Epithelial cell of esophagus (primary cell): ENCODE measurements at regions not wholly inside any gene's neighbourhood (a gene's known extent, or its start where the extent isn't known, plus 50 kb on each side); places are given as distances from the start of the nearest gene placed in this dataset.
"Not testable (repeated sequence)": the region's sequence is repeated elsewhere in the genome, so short reads cannot be mapped to it uniquely, and the experiment has no call there.

Experiments
- DNase-seq: peaks from one replicate; pipeline ENCODE4 v3.0.0; 2010; ENCODE audit warnings: low read depth
- H3K4me3 ChIP-seq: 2 replicates; pipeline ENCODE4 v1.5.1; 2011; ENCODE audit warnings: mild to moderate bottlenecking, low read length, control low read depth
- CTCF ChIP-seq: IDR thresholded peaks from 2 replicates; pipeline ENCODE4 v1.5.1; 2011; ENCODE audit warnings: low read depth, mild to moderate bottlenecking, low read length, control low read depth, inconsistent platforms; ENCODE audit not compliant: insufficient read depth; ENCODE audit errors: missing control alignments

DNA sequence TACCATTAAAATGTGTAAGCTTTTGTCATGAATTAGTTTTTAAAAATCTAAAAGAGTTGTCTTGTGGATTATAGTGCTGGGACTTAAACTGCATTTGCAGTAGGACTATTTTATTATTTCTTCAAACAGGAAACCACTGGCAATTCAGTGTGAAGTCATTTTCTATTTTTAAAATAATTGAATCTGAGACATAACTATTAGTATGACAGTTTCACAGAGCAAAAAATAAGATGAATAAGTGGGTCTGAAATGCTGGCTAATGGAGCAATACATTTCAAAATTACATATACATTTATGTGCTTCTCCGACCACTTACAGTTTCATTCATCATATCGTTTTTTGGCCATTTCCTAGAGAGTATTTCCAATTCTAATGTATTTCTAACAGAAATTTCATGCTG is 75.3 kb upstream of the RAPGEF2 start:
- H3K4me3 ChIP-seq, result no peak overlapping the region
- DNase-seq, result no peak
- TF ChIP-seq CTCF, result no peak

GRCh38 chr4:159029481-159029880 is 73.4 kb upstream of the RAPGEF2 start:
- no peak for DNase-seq
- no peak overlapping the region for H3K4me3 ChIP-seq
- no peak for TF ChIP-seq CTCF

DNA sequence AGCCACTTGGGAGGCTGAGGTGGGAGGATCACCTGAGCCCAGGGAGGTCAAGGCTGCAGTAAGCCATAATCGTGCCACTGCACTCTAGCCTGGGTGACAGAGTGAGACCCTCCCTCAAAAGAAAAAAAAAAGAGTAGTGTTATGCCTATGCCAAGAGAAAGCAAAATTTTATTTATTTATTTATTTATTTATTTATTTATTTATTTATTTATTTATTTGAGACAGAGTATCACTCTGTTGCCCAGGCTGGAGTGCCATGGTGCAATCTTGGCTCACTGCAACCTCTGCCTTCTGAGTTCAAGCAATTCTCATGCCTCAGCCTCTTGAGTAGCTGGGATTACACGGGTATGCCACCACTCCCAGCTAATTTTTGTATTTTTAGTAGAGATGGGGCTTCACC is 72.6 kb upstream of the RAPGEF2 start:
- not testable (repeated sequence) for DNase-seq, H3K4me3 ChIP-seq

DNA sequence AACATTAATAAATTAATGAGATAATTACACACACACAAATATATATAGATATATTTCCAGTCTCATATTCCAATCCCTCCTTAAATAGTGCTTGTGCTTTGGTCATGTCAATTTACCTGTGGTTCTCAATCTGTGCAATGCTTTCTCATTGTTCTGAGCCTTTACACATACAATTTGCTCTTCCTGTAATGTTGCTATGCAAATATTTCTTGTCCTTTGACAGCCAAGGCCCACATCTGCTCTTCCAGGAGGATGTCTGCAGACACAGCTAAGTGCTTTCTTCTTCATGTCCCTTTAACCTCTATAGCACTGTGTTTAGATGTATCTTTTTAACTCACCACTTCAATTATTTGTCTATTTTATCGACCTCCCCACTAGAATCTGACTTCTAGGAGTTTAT is 67.3 kb upstream of the RAPGEF2 start:
- no peak for DNase-seq
- no peak for TF ChIP-seq CTCF
- H3K4me3 ChIP-seq, result no peak overlapping the region

- no peak overlapping the region for H3K4me3 ChIP-seq
- no peak for DNase-seq
- no peak for TF ChIP-seq CTCF
These were observed 64.3 kb upstream of the RAPGEF2 start for GRCh38 chr4:159038536-159038935.

DNA sequence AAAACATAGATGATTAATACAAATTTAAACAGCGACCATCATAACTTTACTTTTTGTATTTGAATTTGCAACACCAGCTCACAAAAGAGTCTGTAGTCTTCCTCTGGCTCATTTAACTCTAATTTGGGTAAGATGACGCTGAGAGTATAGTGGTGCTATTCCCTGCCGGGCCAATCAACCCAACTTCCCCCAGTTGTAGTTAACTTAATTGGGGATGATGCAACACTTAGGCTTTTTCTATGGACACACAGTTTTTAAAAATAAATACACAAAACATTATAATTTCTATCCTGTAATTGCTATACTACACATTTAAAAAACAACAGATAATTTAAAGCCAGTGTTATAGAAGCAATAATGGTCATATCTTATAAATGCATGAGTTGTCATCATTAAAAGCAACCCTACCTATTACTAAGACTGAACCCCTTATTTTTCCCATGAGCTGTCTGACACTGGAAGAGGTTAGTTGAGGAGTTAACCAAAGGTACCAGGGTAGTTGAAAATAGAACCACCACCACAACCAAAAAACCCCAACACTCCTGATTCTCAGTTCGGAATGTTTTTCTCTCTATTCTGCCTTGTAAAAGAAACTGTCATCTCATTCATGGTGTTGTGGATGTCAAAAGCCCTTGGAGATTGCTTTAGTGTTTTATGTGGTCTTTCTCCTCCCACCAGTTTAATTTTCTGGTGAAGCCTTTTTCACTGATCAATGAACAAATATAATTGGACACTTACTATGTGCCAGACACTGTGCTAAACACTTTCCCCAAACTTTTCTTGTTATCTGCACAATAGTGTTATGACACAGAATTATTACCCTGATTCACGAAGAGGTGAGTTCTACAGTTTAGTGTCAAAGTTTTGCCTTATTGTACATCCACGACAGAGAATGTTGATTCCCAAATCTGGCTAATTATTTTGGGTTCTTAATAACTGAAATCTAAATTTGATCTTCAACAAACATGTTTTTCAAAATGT is 61.5 kb upstream of the RAPGEF2 start:
- TF ChIP-seq CTCF, result no peak
- no peak for DNase-seq
- H3K4me3 ChIP-seq, result no peak overlapping the region

- DNase-seq, result no peak
- no peak for TF ChIP-seq CTCF
- H3K4me3 ChIP-seq, result no peak overlapping the region
These were observed 60.7 kb upstream of the RAPGEF2 start for GRCh38 chr4:159042097-159042605.
